ENCODE measurements at regions not wholly inside any gene's neighbourhood (a gene's known extent, or its start where the extent isn't known, plus 50 kb on each side); places are given as distances from the start of the nearest gene placed in this dataset.

GRCh38 chr20:55213653-55214052 is 738.3 kb downstream of the DOK5 start:
- TF ChIP-seq, protein P1, sequence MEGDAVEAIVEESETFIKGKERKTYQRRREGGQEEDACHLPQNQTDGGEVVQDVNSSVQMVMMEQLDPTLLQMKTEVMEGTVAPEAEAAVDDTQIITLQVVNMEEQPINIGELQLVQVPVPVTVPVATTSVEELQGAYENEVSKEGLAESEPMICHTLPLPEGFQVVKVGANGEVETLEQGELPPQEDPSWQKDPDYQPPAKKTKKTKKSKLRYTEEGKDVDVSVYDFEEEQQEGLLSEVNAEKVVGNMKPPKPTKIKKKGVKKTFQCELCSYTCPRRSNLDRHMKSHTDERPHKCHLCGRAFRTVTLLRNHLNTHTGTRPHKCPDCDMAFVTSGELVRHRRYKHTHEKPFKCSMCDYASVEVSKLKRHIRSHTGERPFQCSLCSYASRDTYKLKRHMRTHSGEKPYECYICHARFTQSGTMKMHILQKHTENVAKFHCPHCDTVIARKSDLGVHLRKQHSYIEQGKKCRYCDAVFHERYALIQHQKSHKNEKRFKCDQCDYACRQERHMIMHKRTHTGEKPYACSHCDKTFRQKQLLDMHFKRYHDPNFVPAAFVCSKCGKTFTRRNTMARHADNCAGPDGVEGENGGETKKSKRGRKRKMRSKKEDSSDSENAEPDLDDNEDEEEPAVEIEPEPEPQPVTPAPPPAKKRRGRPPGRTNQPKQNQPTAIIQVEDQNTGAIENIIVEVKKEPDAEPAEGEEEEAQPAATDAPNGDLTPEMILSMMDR (conservative IDR thresholded peaks at IDR 0.05), result no peak
- TF ChIP-seq EZH2 (IDR thresholded peaks at IDR 0.05; ENCODE audit: low read depth), result no peak

Measured in PC-9 (cell line).